ENCODE measurements at regions not wholly inside any gene's neighbourhood (a gene's known extent, or its start where the extent isn't known, plus 50 kb on each side); places are given as distances from the start of the nearest gene placed in this dataset.

DNA sequence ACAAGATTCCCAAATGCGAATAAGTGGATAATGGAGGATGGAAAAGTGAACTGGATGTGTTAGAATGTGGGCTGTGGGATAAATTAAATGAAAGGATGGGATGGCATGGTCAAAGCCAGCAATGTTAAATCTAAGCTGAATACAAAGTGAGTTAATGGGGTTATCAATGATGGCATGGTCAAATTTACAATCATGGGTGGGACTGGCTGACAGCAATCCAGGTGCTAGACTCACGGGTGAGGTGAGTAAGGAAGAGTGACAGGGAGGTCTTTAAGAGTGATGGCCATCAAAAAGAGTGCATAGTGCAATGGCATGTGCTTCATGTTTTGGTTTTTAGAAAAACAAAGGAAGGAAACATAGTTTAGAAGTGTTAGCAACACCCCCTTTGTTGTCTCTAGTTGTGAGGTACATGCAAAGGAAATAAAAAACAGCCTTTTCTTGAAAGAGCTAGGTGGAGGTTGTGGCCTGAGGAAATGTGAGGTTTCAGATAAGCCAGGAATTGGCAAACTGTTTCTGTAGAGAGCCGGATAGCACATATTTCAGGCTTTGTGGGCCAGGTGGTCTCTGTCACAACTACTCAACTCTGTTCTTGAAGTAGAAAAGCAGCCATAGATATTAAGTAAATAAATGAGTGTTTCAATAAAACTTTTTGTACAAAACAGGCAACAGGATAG is 328.7 kb downstream of the RPL10L start:
- TF ChIP-seq, protein P1, sequence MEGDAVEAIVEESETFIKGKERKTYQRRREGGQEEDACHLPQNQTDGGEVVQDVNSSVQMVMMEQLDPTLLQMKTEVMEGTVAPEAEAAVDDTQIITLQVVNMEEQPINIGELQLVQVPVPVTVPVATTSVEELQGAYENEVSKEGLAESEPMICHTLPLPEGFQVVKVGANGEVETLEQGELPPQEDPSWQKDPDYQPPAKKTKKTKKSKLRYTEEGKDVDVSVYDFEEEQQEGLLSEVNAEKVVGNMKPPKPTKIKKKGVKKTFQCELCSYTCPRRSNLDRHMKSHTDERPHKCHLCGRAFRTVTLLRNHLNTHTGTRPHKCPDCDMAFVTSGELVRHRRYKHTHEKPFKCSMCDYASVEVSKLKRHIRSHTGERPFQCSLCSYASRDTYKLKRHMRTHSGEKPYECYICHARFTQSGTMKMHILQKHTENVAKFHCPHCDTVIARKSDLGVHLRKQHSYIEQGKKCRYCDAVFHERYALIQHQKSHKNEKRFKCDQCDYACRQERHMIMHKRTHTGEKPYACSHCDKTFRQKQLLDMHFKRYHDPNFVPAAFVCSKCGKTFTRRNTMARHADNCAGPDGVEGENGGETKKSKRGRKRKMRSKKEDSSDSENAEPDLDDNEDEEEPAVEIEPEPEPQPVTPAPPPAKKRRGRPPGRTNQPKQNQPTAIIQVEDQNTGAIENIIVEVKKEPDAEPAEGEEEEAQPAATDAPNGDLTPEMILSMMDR (IDR thresholded peaks at IDR 0.05; ENCODE audit: low read depth, low read length): no peak
- TF ChIP-seq POLR2A (IDR thresholded peaks at IDR 0.05; ENCODE audit: extremely low read depth, insufficient read length) (no peak), MAX (IDR thresholded peaks at IDR 0.05; ENCODE audit: low read depth, low read length) (no peak), MYC (IDR thresholded peaks at IDR 0.05; ENCODE audit: low read depth, low read length) (no peak)

Data from NB4 (cell line).